ENCODE measurements at regions not wholly inside any gene's neighbourhood (a gene's known extent, or its start where the extent isn't known, plus 50 kb on each side); places are given as distances from the start of the nearest gene placed in this dataset.
A peak's percentile ranks its signal among the peaks of the same experiment; 100 is the strongest.

DNA sequence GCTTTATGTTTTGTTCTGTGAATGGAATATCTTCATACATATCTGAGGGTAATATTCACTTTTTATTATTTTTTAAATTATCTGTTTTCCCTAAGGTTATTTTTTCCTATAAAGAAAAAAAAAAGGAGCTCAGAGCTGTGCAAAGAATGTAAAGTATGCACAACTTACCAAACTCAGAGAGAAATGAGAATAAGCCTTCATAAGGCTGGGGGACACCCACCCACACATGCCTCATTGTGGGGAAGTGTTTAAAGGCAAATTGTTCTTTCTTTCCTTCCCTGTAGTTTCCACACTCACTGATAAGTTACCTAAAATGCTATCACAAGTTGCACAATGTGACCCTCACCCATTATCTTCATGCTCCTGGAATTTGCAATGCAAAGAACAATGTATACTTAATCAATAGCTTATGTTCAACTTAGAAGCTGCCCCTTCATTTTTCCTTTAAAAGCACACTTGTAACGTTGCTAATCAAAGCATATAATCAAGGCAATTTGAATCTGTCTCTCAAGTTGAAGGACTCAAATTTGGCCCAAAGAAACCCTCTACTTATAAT lies 108.1 kb downstream of the GNAT3 start:
- ATAC-seq: no peak

DNA sequence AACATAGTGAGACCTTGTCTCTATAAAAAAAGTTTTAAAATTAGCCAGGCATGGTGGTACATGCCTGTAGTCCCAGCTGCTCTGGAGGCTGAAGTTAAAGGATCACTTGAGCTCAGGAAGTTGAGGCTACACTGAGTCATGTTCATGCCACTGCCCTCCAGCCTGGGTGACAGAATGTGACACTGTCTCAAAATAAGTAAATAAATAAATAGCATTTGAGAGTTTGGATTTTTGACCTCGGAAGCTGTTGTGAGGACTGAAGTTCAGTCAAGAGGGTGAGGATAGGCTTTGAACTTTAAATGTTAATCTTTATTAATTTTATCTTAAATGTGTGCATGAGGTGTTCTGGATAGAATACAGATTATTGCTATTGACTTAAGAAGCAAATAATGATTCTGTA lies 110.2 kb downstream of the GNAT3 start:
- ATAC-seq: peak; percentile 37
- DNase-seq (ENCODE audit: low spot score): no peak

More for the DNA sequence above, 108.1 kb downstream of the GNAT3 start:
- DNase-seq (ENCODE audit: low spot score): no peak

GRCh38 chr7:80393786-80394185 lies 118.1 kb downstream of the GNAT3 start:
- ATAC-seq (peak; percentile 75), DNase-seq (ENCODE audit: low spot score) (no peak)

DNA sequence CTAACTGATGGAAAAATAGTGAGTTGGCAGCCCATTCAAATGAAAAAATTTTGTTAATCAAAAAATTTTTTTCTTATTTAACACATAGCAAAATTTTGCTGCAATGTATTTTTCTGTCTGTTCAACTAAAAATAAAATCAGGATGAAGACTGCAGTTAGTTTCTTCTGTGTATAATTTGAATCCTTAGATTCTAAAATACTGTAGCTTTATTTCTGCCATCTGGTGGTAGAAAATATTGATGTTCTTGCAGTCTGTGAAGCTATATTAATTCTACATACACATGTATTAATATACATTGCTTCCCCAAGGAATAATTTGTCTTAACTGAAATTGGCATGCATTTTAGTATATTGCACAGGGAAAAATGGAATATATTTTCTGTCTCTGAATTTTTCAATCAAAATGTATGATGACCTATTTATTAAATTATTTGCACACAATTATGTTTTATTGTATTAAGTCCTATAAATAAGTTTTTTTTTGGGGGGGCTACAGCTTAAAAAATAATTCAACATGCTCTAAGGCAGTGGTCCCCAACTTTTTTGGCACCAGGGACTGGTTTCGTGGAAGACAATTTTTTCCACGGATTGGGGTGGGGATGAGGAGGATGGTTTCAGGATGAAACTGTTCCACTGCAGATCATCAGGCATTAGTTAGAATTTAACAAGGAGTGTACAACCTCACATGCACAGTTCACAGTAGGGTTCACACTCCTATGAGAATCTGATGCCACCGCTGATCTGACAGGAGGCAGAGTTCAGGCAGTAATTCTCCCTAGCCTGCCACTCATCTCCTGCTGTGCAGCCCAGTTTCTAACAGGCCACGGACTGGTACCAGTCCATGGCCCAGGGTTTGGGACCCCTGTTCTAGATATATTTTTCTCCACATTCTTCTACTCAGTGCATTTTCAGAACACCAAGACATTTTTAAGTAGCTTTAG lies 119.4 kb downstream of the GNAT3 start:
- DNase-seq (ENCODE audit: low spot score): peak; percentile 64
- ATAC-seq: peak; percentile 89

DNA sequence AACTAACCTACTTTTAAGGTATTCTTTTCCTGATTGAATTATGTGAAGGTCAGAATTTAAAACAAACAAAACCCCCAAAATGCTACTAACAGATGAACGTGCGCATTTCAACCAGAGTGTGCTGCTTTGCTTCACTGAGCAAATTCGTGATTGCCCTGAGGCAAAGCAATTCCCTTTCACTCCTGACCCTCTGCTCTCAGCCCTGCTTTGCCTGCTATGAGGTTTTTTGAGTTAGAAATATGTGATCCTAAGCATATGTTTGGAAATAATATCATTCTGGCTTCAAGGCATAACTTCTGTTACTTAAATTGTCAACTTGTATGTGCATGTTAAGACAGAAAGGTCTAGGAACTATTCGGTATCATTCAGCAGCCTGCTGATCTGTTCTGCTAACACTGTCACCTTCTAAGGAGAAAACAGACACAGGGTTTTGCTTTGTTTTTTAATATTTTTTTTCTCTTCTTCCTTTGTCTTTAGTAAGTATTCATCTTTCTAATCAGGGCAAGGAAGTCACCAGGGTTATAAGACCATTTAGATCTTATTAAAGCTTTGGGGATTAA lies 124.2 kb downstream of the GNAT3 start:
- peak; percentile 71 for ATAC-seq
- no peak for DNase-seq (ENCODE audit: low spot score)

DNA sequence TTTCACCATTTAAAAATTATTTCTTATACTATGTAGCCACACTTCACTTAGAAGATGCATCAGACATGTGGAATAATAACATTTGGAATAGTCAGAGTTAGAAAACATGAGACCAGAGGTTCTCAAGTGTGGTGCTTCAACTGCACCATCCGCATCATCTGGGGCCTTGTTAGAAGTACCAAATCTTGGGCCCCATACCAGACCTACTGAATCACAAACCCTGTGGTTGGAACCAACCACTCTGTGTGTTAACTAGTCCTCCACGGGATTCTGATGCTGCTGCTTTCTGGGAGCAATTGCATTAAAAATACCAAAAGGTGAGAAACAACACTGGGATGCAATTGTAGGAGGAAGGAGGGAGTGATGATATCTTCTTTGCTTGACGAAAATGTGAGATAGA lies 125.2 kb downstream of the GNAT3 start:
- DNase-seq (ENCODE audit: low spot score) (no peak), ATAC-seq (no peak)

DNA sequence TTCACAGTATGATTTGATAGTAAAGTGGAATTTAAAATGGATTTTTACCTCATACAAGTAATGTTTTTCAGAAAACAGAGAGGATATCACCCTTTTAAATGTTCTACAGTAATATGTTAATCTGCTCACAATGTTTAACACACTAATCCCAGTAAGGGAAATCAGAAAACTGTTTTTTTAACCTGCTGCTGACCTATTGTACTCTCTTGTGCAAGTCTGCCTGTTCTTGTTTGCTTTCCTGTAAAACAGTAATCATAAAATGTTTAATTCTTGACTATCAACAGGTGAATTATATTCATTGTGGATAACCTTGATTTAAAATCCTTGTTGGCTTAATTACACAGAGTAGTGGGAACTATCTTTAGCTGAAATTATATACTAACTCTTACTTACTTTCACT lies 126.4 kb downstream of the GNAT3 start:
- ATAC-seq: peak; percentile 90
- DNase-seq (ENCODE audit: low spot score): no peak

GRCh38 chr7:80380957-80381356 lies 130.9 kb downstream of the GNAT3 start:
- DNase-seq (ENCODE audit: low spot score): no peak
- no peak for ATAC-seq

DNA sequence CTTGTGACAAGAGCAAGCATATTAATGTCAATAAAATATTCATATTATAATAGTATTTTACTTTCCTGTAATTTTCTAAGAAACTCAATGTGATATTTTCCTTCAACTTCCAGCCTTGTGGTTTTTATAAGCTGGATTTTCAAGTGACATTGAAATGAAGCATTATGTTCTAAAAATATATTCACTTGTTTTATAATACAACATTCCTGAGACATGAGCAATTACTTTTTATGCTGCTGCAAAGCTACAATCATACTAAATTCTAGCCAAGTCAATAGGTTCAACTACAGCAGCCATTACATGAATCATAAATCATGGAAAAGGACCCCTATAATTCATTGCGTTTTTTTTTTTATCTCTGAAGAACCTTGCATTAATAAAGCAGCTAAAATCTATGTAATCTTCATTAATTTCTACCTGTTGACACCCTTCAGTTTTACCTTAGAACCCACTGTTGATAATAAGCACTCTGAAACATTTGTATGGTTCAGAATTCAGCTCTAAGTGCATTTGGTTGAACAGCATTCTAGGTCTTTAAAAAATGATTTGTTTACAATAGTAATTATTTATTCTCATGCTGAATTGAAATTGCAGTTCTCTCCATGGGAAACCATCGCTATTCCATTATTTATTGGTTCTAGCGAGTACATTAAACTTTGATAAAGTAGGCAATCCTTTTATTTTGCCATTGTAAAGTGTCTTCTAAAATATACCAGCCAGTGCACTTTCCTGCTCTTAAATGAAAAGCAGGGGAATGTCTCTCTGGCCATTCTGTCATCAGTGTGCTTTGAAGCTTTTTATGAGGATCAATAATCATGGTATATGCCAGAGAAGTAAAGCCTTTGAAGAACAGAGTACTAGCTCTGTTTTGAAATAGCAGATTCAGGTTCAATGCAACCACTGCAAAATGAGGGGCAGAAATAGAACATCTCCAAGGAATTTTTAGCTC lies 132.6 kb downstream of the GNAT3 start:
- ATAC-seq: no peak

DNA sequence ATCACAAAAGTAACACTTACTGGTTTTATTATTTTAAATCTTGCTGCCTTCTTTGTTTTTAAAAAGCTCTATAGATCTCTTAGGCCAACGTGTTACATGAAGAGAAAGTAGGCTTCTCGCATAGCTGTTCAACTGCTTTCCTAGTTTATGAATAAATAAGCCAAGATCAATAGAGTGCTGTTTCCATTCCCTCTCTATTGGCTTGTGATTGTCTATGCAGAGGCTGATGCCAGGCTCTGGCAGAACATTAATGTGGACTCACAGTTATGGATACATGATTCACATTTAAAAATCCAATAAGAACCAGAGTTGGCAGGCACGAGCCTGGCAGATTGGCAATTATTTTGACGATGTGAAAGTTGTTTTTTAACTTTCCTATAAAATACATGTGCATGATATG lies 137.5 kb downstream of the GNAT3 start:
- peak; percentile 67 for DNase-seq (ENCODE audit: low spot score)
- peak; percentile 92 for ATAC-seq

More for the DNA sequence above, 132.6 kb downstream of the GNAT3 start:
- no peak for DNase-seq (ENCODE audit: low spot score)

GRCh38 chr7:80373429-80374032 lies 138.3 kb downstream of the GNAT3 start:
- DNase-seq (ENCODE audit: low spot score) (no peak), ATAC-seq (peak; percentile 68)

- DNase-seq (ENCODE audit: low spot score): no peak
- ATAC-seq: no peak
Measured at GRCh38 chr7:80372415-80372814, 139.4 kb downstream of the GNAT3 start.

GRCh38 chr7:80370587-80370986 lies 141.3 kb downstream of the GNAT3 start:
- DNase-seq (ENCODE audit: low spot score): no peak
- no peak for ATAC-seq

DNA sequence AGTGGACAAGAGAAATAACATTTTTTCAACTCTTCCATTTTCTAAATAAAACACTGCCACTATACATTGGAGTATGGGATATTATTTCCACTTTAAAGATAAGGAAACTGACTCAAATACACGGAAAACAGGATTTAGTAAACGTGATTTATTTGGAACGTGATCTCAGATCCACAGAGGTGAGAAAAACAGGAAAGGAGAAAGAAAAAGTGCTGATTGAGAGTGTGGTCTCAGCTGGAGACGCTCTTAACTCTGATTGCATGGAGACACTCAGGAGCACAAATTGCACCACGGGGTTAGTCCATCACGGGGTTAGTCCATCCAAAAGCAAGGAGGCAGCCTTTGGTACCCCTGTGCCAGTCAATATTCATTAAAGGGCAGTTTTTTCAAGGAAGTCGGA lies 142.5 kb downstream of the GNAT3 start:
- DNase-seq (ENCODE audit: low spot score) (no peak), ATAC-seq (no peak)

GRCh38 chr7:80362677-80363076 lies 149.2 kb downstream of the GNAT3 start:
- DNase-seq (ENCODE audit: low spot score) (no peak), ATAC-seq (no peak)

- DNase-seq (ENCODE audit: low spot score): no peak
- no peak for ATAC-seq
Measured at GRCh38 chr7:80362010-80362618, 149.8 kb downstream of the GNAT3 start.

DNA sequence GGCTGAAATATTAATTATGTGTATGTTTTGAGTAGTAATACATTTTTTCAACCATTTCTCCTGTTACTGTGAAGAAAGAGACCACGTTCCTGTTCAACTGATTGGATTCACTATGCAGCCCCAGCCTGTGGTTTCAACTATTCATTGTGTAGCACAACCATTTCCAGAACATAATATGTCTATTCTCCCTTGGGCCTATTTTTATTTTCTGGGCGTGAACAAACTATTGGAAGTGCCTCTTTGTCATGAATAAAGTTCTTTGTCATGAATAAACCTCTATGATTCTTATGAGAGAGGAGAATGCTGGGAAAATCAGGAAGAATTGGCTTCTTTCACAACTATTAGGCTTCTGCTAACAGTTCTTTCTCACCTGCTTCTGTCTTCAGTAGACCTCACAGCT lies 152.4 kb downstream of the GNAT3 start:
- ATAC-seq (no peak), DNase-seq (ENCODE audit: low spot score) (no peak)

GRCh38 chr7:80359029-80359428 lies 152.8 kb downstream of the GNAT3 start:
- no peak for DNase-seq (ENCODE audit: low spot score)
- ATAC-seq: no peak

- DNase-seq (ENCODE audit: low spot score) (no peak), ATAC-seq (no peak)
Measured at GRCh38 chr7:80357530-80357929, 154.3 kb downstream of the GNAT3 start.

- ATAC-seq: no peak
- no peak for DNase-seq (ENCODE audit: low spot score)
Measured at GRCh38 chr7:80350430-80350829, 161.4 kb downstream of the GNAT3 start.
